PC-9 (cell line): ENCODE measurements at regions not wholly inside any gene's neighbourhood (a gene's known extent, or its start where the extent isn't known, plus 50 kb on each side); places are given as distances from the start of the nearest gene placed in this dataset.

Experiments
- EZH2 ChIP-seq: fragments of 200-600 bp; sonication (generic); IDR thresholded peaks from 2 replicates; pipeline ENCODE4 v1.8.0; 2017; ENCODE audit warnings: antibody characterized with exemption, low read depth
- TF ChIP-seq, protein P1 (sequence below): fragments of 200-600 bp; sonication (generic); conservative IDR thresholded peaks from 2 replicates; pipeline ENCODE4 v1.6.1; 2017; ENCODE audit warnings: mixed run types, antibody characterized with exemption, mild to moderate bottlenecking, moderate library complexity

DNA sequence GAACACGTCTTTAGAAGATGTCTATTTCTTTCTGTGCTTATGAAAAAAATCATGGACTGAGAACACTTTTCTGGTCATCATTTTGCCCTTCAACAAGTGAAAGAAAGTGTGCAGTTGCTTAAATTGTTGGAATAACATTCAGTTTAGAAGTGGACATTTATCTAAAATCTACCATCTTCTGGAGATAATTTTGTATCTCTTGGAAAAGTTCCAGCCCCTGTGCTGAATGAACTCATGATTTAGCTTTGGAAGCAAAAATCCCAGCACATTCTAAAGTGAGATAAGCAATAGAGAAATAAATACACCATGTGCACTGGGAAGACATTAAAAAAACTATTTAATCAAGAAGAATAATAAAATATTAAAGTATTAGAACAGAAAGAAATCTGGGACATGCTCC lies 1420.8 kb upstream of the SLC10A2 start:
- TF ChIP-seq, protein P1, sequence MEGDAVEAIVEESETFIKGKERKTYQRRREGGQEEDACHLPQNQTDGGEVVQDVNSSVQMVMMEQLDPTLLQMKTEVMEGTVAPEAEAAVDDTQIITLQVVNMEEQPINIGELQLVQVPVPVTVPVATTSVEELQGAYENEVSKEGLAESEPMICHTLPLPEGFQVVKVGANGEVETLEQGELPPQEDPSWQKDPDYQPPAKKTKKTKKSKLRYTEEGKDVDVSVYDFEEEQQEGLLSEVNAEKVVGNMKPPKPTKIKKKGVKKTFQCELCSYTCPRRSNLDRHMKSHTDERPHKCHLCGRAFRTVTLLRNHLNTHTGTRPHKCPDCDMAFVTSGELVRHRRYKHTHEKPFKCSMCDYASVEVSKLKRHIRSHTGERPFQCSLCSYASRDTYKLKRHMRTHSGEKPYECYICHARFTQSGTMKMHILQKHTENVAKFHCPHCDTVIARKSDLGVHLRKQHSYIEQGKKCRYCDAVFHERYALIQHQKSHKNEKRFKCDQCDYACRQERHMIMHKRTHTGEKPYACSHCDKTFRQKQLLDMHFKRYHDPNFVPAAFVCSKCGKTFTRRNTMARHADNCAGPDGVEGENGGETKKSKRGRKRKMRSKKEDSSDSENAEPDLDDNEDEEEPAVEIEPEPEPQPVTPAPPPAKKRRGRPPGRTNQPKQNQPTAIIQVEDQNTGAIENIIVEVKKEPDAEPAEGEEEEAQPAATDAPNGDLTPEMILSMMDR = no peak
- no peak for TF ChIP-seq EZH2
